ENCODE measurements at regions not wholly inside any gene's neighbourhood (a gene's known extent, or its start where the extent isn't known, plus 50 kb on each side); places are given as distances from the start of the nearest gene placed in this dataset.
"Not testable (repeated sequence)": the region's sequence is repeated elsewhere in the genome, so short reads cannot be mapped to it uniquely, and the experiment has no call there.

GRCh38 chr2:100747996-100748615 is 71.8 kb upstream of the NPAS2 start:
- Histone ChIP-seq H4K20me1 (ENCODE audit: low read depth) (no peaks in the 10 kb centered on the region), H3K79me2 (ENCODE audit: low read depth) (no peaks in the 10 kb centered on the region), H3K4me1 (no peaks in the 10 kb centered on the region), H3K27me3 (no peaks in the 10 kb centered on the region), H3K4me2 (no peak overlapping the region), H3K4me3 (no peak overlapping the region), H3K9ac (no peak overlapping the region), H3K27ac (no peak overlapping the region), H3K9me3 (ENCODE audit: low read depth) (no peaks in the 10 kb centered on the region), H2AFZ (replicated peaks) (no peak overlapping the region), H3F3A (ENCODE audit: low read depth) (no peaks in the 10 kb centered on the region), H3K36me3 (no peaks in the 10 kb centered on the region)
- no peaks in the 10 kb centered on the region for H3K4me1 Mint-ChIP-seq
- no peaks in the 10 kb centered on the region for H3K36me3 Mint-ChIP-seq
- no peaks in the 10 kb centered on the region for H3K9me3 Mint-ChIP-seq
- no peak for DNase-seq (ENCODE audit: low spot score)
- H3K4me3 Mint-ChIP-seq = no peak overlapping the region
- H3K27me3 Mint-ChIP-seq (ENCODE audit: insufficient read depth, low read depth) = peaks cover 4% of the 10 kb centered on the region
- TF ChIP-seq CTCF (IDR thresholded peaks at IDR 0.05) (no peak), EZH2phosphoT487 (IDR thresholded peaks at IDR 0.05) (no peak), EZH2 (IDR thresholded peaks at IDR 0.05) (no peak)
- peak overlapping the region; percentile 22 for H3K27ac Mint-ChIP-seq

GRCh38 chr2:100748673-100749072 is 71.3 kb upstream of the NPAS2 start:
- H3K9me3 Mint-ChIP-seq = no peaks in the 10 kb centered on the region
- Histone ChIP-seq H3K4me1 (no peaks in the 10 kb centered on the region), H3K27ac (no peak overlapping the region), H3K9ac (no peak overlapping the region), H3K36me3 (no peaks in the 10 kb centered on the region), H3K4me3 (no peak overlapping the region), H3F3A (ENCODE audit: low read depth) (no peaks in the 10 kb centered on the region), H4K20me1 (ENCODE audit: low read depth) (no peaks in the 10 kb centered on the region), H2AFZ (replicated peaks) (no peak overlapping the region), H3K9me3 (ENCODE audit: low read depth) (no peaks in the 10 kb centered on the region), H3K4me2 (no peak overlapping the region), H3K27me3 (no peaks in the 10 kb centered on the region), H3K79me2 (ENCODE audit: low read depth) (no peaks in the 10 kb centered on the region)
- no peak overlapping the region for H3K27ac Mint-ChIP-seq
- TF ChIP-seq EZH2phosphoT487 (IDR thresholded peaks at IDR 0.05) = no peak
- TF ChIP-seq CTCF (IDR thresholded peaks at IDR 0.05) = no peak
- TF ChIP-seq EZH2 (IDR thresholded peaks at IDR 0.05) = no peak
- no peaks in the 10 kb centered on the region for H3K36me3 Mint-ChIP-seq
- peaks cover 6% of the 10 kb centered on the region for H3K27me3 Mint-ChIP-seq (ENCODE audit: insufficient read depth, low read depth)
- no peak for DNase-seq (ENCODE audit: low spot score)
- H3K4me3 Mint-ChIP-seq = no peak overlapping the region
- no peaks in the 10 kb centered on the region for H3K4me1 Mint-ChIP-seq

- Histone ChIP-seq H3K27ac (no peak overlapping the region), H3K27me3 (no peaks in the 10 kb centered on the region), H3K79me2 (ENCODE audit: low read depth) (no peaks in the 10 kb centered on the region), H3K9ac (no peak overlapping the region), H3K4me2 (no peak overlapping the region), H2AFZ (replicated peaks) (no peak overlapping the region), H3F3A (ENCODE audit: low read depth) (no peaks in the 10 kb centered on the region), H3K9me3 (ENCODE audit: low read depth) (no peaks in the 10 kb centered on the region), H3K36me3 (no peaks in the 10 kb centered on the region), H3K4me1 (no peaks in the 10 kb centered on the region), H3K4me3 (no peak overlapping the region), H4K20me1 (ENCODE audit: low read depth) (no peaks in the 10 kb centered on the region)
- H3K27me3 Mint-ChIP-seq (ENCODE audit: insufficient read depth, low read depth) = peaks cover 5% of the 10 kb centered on the region
- H3K27ac Mint-ChIP-seq = no peak overlapping the region
- H3K4me1 Mint-ChIP-seq = no peaks in the 10 kb centered on the region
- no peaks in the 10 kb centered on the region for H3K9me3 Mint-ChIP-seq
- TF ChIP-seq EZH2 (IDR thresholded peaks at IDR 0.05) = no peak
- no peak for TF ChIP-seq EZH2phosphoT487 (IDR thresholded peaks at IDR 0.05)
- TF ChIP-seq CTCF (IDR thresholded peaks at IDR 0.05) = no peak
- no peak for DNase-seq (ENCODE audit: low spot score)
- no peak overlapping the region for H3K4me3 Mint-ChIP-seq
- H3K36me3 Mint-ChIP-seq = no peaks in the 10 kb centered on the region
These were observed 70.0 kb upstream of the NPAS2 start for GRCh38 chr2:100749771-100750542.

- not testable (repeated sequence) for H3K27me3 ChIP-seq; H4K20me1 ChIP-seq (ENCODE audit: low read depth); H3K4me1 ChIP-seq; H3K36me3 Mint-ChIP-seq; H3K79me2 ChIP-seq (ENCODE audit: low read depth); H2AFZ ChIP-seq (replicated peaks); H3K9me3 Mint-ChIP-seq; H3K9me3 ChIP-seq (ENCODE audit: low read depth); H3K27ac Mint-ChIP-seq; H3K27me3 Mint-ChIP-seq (ENCODE audit: insufficient read depth, low read depth); H3K4me1 Mint-ChIP-seq; H3K27ac ChIP-seq; DNase-seq (ENCODE audit: low spot score); H3K36me3 ChIP-seq; H3K9ac ChIP-seq; H3K4me3 Mint-ChIP-seq; H3K4me2 ChIP-seq; H3F3A ChIP-seq (ENCODE audit: low read depth); H3K4me3 ChIP-seq
These were observed 67.9 kb upstream of the NPAS2 start for GRCh38 chr2:100751871-100752625.
